ENCODE measurements at regions not wholly inside any gene's neighbourhood (a gene's known extent, or its start where the extent isn't known, plus 50 kb on each side); places are given as distances from the start of the nearest gene placed in this dataset.

DNA sequence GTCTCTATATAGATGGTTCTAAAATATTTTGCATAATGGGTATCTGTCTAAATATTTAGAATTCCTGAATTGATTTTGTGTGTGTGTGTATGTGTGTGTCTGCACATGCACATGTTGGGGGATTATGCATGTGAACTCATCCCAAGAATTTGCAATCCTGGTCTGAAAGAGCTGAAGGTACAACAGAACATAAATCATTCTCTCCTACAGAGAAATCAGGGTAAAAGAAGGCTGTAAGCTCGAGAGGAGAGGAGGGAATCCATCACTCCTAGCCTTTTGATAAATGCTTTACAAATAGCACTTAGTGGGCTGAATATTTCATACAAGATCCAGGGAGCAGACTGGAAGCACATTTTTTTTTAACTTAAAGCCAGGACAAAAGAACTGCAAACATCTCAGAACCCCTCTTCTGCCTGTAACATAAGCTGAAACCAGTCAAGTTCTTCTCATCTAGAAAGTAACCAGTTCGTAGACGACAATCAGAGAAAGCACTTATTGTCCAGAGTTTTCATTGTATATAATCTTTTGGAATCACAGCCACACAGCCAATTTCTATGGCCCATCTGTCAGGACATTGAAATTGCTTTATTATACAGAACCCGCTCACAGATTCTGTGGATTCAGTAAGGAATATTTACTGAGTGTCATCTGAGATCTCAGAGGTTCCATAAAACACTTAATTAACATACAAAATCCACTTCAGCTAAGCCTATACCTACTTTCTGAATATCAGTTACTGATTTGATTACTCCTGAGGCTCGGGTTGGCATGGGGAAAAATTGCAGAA lies 541.4 kb upstream of the ZNF462 start:
- TF ChIP-seq, protein P1, sequence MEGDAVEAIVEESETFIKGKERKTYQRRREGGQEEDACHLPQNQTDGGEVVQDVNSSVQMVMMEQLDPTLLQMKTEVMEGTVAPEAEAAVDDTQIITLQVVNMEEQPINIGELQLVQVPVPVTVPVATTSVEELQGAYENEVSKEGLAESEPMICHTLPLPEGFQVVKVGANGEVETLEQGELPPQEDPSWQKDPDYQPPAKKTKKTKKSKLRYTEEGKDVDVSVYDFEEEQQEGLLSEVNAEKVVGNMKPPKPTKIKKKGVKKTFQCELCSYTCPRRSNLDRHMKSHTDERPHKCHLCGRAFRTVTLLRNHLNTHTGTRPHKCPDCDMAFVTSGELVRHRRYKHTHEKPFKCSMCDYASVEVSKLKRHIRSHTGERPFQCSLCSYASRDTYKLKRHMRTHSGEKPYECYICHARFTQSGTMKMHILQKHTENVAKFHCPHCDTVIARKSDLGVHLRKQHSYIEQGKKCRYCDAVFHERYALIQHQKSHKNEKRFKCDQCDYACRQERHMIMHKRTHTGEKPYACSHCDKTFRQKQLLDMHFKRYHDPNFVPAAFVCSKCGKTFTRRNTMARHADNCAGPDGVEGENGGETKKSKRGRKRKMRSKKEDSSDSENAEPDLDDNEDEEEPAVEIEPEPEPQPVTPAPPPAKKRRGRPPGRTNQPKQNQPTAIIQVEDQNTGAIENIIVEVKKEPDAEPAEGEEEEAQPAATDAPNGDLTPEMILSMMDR (IDR thresholded peaks at IDR 0.05): no peak
- TF ChIP-seq TEAD1 (CRISPR knock-in tag; IDR thresholded peaks at IDR 0.05): no peak
- TF ChIP-seq JUN (CRISPR knock-in tag; IDR thresholded peaks at IDR 0.05): no peak
- TF ChIP-seq, protein P2, sequence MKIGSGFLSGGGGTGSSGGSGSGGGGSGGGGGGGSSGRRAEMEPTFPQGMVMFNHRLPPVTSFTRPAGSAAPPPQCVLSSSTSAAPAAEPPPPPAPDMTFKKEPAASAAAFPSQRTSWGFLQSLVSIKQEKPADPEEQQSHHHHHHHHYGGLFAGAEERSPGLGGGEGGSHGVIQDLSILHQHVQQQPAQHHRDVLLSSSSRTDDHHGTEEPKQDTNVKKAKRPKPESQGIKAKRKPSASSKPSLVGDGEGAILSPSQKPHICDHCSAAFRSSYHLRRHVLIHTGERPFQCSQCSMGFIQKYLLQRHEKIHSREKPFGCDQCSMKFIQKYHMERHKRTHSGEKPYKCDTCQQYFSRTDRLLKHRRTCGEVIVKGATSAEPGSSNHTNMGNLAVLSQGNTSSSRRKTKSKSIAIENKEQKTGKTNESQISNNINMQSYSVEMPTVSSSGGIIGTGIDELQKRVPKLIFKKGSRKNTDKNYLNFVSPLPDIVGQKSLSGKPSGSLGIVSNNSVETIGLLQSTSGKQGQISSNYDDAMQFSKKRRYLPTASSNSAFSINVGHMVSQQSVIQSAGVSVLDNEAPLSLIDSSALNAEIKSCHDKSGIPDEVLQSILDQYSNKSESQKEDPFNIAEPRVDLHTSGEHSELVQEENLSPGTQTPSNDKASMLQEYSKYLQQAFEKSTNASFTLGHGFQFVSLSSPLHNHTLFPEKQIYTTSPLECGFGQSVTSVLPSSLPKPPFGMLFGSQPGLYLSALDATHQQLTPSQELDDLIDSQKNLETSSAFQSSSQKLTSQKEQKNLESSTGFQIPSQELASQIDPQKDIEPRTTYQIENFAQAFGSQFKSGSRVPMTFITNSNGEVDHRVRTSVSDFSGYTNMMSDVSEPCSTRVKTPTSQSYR (CRISPR knock-in tag; IDR thresholded peaks at IDR 0.05): no peak
- TF ChIP-seq TEAD4 (CRISPR knock-in tag; IDR thresholded peaks at IDR 0.05): no peak
- no peak for TF ChIP-seq ZNF232 (CRISPR knock-in tag; IDR thresholded peaks at IDR 0.05)

Measured in WTC11 (cell line).